DMS153 (cell line): ENCODE measurements at regions not wholly inside any gene's neighbourhood (a gene's known extent, or its start where the extent isn't known, plus 50 kb on each side); places are given as distances from the start of the nearest gene placed in this dataset.

Experiments
- DNase-seq: peaks from one replicate; lab custom pipeline; 2025; lab: John Stamatoyannopoulos, UW

DNA sequence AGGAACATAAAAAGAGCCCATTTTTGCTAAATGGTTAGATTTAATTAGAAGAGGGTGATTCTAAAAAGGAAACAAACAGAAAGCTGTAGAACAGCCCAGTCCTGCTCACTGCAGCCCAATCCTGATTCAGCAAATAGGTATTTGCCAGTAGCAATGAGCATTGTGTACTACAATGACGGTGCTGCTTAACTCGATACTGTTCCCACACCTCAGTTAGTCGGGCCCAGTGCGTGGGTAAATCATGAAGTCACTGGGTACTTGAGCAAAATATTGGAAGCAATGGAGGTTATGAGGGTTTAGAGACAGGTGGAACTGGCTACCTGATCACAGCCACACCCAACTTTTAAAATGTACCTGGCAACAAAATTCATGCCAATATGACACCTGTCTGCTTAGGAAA, 101.5 kb upstream of the ADGRL2 start:
- DNase-seq, result peak; percentile 30

DNA sequence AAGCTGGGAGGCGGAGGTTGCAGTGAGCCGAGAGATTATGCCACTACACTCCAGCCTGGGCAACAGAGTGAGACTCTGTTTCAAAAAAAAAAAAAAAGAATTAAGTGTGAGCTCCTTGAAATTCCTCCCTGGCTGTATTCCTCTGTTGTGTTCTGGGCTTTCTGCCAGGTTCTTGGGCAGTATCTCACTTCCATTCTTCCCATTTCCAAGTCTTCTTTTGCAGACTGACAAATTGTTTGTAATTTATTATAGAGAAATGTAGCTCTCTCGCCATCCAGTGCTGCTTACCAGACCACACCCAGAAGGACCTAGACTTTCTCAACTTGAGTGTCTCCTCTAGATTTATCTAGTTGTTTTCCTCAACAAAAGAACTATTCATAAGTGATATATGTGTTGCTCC, 105.0 kb upstream of the ADGRL2 start:
- no peak for DNase-seq

DNA sequence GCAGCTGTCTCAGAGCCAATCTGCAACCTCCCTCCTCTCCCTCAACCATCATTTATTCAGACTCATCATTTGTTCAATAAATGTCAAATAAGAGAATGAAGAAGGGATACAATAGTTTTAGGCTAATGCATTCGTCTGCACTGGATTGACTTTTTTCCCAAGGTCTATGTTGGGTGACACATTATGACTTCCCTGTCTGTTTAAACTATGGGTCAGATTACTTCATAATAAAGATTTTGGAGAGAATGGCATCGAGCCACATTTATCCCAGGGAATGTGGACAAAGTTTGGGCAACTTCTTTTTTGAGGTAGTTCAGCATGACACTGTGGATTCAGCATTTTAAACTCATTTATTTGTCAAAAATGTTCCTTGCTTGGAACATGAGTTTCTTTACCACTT, 107.4 kb upstream of the ADGRL2 start:
- no peak for DNase-seq

DNA sequence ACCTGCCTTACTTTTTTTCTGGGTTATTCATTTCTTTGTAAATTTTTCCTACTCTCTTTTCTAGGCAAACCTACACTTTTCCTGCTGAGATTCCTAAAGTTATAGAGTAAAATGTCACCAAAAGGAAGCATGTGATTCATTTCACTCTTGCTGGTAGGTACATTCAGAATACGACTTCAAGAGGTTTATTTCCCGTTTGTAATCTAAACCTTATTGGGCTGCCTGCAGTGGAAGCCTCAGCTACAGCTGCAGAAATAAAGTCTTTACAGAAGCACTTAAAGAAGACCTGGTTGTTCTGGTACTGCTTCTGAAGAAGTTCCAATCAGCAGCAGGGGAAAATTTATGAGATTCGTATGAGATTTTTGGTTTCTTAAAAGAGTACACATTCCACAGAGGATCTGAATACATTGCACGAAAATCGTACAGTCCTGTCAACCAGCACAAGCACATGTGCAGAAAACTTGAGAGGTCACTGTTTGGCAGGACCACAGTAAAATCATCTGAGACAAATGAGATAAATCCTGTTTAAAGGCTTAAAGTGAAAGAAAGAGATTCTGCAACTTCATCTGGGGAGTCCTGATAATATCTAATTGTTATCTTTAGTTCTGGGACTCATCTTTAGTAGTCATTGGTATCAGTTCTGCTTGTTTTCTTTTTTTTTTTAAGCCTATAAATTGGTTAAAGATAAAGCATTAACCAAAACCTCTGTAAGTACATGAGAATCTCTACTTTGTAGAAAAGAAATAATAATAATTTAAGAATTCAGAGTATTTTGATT, 109.9 kb upstream of the ADGRL2 start:
- DNase-seq, result no peak

DNA sequence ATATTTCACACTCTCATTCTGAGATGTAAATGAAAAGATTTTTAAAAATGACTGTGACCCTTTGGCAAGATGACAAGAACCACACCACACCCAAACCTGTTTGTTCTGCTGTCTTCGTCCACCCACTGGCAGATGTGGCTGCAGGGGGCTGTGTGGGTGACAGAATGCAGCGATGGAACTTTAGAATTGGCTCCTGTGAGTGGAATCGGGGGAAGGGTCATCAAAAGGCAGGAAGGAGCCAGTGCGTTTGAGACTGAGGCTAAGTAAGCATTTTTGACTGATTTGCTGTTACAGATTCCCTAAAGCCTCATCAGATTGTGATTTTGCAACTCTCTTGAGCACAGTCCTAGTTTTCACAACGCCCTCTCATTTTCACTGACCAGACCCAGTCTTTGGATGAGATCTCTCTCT, 111.2 kb upstream of the ADGRL2 start:
- no peak for DNase-seq

DNA sequence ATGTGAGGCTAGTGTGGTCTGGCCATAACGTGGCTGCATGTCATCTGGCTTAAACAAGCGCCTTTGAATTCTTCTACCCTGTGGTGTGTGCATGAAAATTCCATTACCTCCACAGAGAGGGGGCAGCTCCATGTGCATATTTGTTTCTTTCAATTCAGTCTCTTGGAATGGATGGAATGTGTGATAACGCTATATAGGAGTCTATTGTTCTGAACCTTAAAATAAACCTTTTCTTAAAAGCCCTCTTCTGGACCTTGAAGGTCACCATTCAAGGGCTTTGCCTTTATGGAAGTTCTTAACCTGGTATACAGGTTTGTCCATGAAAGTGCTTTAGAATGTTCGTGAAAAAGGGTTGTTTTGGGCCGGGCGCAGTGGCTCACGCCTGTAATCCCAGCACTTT, 118.2 kb upstream of the ADGRL2 start:
- DNase-seq, result no peak

DNA sequence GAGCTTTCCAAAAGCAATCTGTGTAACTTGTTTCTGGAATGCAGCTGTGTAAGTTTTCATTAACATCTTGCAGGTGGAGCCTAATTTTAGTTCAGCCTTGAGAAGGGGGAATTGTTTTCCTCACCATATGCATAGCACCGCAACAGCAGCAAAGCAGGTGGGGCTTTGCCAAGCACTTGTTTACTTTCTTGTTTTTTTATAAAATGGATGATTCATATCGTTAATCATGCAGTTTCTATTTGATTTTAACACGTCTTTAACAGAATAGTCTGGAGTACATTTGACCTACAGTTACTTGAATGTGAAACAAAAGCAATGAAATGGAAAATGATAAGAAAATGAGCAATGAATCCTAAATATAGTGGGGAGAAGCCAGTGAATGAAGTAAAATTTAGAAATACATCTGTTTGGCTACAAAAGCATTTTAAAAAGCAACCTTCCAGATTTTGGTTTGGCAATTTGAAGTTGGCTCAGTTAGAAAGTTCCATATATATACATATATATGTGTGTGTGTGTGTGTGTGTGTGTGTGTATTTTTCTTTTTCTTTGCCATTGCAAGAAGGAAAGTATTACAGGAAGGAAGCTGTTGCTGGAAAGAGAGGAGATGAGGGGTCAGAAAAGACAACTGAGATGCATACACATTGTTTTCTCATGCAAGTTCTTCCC, 119.0 kb upstream of the ADGRL2 start:
- DNase-seq, result no peak

DNA sequence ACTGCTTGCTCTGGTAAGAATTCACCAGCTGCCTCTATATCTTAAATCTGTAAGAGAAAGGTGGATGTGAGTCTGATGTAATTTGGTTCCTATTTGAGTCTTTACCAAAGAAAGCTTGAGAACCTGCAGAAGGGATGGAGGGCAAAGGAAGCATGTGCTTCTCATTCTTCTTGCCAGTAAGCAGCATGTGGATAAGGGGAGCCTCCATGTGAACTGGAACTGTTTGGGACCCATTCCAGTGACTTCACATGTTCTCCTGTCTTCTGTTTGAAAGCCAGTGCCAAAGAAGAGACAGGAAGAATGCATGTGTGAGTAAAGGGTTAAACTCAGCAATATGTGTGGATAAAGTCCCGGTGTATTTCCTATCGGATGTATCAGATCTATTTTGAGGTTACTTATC, 119.6 kb upstream of the ADGRL2 start:
- no peak for DNase-seq

DNA sequence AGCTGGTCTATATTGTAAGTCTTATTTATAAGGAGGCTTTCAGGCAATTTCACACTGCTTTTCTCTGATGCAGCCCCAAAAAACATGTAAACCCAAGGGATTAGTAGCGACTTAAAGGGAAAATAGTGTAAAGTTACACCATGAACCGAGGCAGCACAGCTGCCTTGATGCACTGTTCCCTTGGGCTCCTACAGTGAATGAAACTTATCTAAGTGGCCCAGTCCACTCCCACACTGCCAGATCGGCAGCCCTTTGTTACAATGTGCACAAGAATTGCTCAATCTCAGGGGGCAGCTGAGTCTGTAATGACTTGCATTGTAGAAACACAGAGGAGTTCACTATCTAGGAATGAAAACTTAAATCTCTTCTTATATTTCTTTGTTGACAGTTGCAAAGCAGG, 120.8 kb upstream of the ADGRL2 start:
- no peak for DNase-seq

DNA sequence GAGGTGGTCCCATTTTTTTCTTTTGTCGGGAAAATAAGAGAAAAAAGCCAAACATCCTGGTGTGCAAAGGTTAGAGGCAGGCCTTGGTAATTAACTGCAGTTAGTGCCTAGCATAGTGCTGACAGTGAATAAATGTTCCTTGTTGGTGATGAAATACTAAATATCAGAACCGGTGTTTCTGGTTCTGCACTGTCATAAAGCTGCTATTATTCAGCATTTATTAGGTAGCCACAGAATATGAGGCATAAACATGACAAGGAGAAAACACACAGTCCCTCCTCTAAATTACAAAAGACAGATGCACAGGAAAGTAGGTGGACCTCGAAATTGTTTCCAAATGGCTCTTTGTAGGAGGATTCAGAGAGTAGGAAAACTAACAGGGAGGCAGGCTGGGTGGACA, 122.0 kb upstream of the ADGRL2 start:
- DNase-seq, result no peak

DNA sequence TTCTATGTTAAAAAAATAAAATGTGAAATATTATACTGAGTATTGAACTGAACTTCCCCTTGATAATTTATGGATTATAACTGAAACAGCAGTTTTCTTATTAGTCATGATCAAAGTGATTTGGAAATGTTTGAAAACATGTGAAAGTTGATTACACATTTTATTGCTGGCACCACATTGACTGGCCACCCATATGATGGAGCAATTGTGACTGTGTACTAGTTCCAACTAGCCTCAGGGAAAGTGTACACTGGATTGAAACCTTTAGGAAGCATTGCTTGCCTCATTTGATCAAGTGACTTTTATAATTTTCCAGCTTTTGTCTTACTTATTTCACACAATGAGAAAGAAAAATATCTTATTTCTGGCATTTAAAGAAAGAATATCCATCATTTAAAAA, 128.0 kb upstream of the ADGRL2 start:
- no peak for DNase-seq

DNA sequence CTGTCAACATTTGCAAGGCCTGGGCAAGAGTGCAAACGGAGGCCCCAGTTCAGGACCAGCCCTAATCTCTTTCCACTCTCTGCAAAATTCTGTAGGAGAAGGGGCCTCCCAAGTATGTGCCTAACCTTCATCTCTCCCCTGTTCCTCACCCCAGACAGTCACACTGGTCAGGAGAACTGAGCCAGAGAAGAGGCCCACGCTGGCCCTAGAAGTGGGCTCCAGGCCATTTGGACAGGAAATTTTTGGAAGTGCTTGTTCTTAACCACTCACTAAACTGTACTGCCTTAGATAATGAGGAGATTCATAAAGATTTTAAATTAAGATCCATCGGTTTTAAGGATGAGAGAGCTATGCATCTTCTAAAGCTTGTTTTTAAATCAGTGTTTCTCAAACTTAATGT, 129.7 kb upstream of the ADGRL2 start:
- DNase-seq, result no peak

DNA sequence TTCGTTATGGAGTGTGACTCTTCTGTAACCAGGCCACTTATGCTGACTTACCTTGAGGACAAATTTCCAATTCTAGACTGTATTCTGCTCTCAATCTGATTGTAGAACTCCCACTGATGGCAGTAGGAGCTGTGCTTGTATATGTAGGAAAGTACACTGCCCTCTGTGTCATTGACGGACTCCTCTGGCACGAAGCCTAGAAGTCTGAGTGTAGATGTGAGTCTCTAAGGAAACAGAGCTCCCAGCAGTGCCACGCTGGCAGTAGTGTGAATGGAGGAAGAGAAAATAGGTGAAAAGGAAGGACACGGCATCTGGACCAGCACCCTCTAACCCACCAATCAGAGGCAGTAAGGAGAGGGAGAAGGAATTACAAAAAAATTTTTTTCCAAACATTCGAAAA, 130.4 kb upstream of the ADGRL2 start:
- peak; percentile 63 for DNase-seq

DNA sequence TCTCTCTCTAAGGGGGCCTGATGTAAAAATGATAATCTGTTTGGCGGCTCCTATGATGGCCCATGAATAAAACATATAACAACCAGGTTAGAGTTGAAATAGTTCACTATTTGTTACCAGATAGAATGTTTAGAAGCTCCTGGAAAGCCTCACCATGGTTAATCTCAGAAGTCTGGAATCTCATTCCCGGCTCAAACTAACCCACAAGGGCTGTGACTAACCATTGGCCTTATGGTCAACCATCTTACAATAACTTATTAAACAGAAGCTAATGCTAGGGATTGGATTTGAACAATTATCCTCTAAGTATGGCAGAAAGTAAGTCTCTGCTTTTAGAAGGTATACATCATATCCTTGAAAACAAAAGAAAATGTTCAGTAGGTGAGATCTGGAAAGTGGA, 134.1 kb upstream of the ADGRL2 start:
- no peak for DNase-seq

DNA sequence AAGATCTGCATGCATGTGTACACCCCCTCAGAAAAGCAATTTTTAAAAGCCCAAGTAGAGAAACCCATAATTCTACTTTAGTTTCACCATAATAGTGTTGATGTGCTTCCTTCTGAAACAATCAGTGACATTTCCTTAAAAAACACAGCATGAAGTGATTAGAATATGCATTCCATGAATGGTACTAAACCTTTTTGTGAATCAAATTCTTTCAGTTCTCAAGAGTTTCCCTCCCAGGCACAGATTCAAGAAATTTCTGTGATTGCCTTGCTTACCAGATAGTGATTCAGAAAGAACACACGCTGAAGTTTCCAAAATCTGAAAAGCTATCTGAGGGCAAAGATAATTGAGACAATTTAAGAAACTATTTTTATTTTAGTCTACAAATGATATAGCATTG, 136.4 kb upstream of the ADGRL2 start:
- DNase-seq, result no peak

DNA sequence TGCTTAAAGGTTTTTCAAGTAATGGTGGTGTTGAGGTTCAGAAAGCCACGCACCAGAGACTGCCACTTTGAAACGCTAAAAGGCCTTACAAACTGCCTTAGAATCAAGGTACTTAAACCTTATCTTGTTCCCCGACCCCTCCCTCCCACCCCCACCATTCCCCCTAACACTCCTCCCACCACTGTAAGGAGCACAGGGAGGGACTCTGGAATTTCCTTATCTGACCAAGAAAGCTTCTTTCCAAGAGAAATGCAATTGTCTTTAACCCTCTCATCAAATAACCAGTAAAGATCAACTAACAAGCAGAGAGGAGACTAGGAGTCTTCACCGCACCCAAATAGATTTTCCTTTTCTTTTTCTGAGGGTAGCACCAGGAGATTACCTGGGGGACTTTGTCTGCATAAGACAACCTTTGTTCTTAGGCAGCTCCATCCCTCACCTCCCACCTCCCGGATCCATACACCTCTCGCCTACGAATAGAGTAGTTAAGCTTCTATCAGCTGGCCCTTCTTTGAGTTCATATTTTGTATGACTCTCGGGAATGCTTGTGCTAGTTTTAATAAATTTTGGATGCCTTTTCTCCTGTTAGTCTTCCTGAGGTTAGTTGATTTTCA, 137.7 kb upstream of the ADGRL2 start:
- no peak for DNase-seq

DNA sequence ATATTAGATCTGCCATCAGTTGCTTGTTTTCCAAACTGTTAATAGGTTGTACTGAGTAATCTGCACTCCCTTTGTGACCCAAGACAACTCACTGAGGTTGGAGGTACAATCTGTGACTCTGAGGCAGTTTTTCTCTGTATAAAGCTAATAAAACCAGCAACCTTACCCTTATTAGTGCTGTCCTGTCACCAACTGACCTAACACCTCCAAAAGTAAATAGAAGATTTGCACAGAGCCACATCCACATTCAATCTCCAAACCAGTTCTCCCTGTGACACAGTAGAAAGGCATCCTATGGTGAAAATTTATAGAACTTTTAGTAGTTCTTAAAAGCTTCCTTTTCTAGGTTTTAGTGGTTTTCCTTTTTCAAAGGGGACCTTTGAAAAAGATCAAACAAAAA, 140.4 kb upstream of the ADGRL2 start:
- DNase-seq, result no peak

DNA sequence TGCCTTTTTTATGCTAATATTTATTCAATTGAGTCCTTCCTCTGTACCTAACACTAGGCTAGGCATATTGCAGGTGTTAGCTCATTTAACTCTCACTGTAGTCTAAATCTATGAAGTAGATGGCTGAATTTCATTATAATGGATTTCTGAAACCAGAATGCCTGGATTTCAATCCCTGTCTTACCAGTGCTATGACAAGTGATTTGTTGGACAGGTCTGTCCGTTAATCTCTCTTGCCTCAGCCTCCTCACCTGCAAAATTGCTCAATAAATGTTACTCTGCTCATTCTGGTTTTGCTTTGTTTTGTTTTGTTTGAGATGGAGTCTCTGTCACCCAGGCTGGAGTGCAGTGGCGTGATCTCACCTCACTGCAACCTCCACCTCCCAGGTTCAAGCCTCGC, 146.1 kb upstream of the ADGRL2 start:
- DNase-seq, result no peak

DNA sequence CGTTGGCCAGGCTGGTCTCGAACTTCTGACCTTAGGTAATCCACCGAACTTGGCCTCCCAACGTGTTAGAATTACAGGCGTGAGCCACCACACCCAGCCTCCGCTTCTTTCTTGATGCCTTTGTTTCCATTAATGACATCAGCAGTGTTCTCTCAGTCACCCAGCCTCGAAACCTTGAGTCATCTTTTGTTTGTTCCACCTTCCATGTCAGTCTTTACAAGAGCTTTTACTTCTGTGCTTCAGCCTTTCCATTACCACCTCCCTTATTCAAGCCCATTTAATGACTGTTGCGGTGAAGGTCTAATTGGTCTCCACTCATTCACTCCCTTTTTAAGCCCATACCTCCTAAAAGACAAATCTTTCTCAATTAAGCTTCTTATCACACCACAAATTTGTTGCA, 146.6 kb upstream of the ADGRL2 start:
- no peak for DNase-seq

DNA sequence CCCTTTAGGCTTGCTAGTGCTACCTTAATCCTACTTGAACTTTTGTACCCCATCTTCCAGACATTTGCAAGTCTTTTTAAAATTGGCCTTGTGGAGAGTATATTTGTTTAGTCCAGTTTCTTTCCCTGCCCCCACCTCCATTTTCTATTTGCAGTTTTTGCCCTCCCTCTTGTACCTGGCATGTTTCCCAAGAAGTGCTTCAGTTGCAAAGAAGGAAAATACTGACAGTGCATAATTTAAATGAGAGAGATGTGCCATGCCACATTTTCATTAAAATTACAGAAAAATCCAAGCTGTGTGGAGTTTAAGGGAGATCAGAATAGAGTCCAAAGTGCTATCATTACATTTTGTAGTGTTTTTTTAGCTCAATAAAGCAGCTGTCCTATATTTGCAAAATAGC, 150.0 kb upstream of the ADGRL2 start:
- no peak for DNase-seq

DNA sequence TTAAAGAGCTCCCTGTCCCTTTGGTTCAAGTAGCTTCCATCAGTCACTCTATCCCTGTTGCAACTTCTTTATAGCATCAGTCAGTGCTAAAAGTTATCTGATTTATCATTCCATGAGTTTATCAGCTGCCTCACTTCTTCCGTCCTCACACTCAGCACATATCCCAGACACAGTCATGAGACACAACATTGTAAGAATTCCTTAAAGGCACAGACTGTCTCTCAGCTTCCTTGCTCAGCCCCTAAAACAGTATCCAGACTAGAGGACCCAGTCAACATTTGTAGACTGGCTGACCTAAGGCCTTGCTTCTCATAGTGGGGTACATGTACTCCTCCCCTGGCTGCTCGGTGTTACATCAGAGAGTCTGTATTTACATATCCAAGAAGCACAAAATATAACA, 164.9 kb upstream of the ADGRL2 start:
- no peak for DNase-seq

DNA sequence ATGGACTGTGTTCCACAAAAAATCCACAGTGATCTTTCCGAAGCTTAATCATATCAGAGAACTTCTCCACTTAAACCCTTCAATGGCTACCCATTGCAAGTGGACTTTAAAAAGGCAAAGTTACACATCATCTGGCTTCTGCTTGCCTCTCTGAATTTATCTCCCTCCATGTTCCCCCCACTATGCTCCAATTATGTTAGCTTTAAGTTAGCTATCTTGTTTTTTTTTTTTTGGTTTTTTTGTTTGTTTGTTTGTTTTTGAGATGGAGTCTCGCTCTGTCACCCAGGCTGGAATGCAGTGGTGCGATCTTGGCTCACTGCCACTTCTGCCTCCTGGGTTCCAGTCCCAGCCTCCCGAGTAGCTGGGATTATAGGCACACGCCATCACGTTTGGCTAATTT, 166.4 kb upstream of the ADGRL2 start:
- no peak for DNase-seq

DNA sequence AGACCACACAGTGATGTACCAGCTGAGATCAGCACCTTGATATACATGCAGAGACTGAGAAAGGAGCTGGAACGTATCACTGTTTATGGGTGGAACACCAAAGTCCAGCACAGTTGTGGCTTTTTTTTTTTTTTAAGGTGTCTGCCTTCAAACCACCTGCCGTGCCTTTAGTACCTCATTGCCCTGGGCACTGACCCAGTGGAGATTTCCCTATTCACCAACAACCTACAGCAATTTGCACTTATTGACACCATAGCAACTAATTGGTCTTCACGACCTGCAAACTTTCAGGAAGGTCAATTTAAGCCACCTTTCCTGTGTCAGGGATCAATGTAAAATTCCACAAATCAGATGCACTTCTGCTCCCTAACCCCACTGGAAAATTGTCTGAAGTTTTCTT, 181.6 kb upstream of the ADGRL2 start:
- no peak for DNase-seq

DNA sequence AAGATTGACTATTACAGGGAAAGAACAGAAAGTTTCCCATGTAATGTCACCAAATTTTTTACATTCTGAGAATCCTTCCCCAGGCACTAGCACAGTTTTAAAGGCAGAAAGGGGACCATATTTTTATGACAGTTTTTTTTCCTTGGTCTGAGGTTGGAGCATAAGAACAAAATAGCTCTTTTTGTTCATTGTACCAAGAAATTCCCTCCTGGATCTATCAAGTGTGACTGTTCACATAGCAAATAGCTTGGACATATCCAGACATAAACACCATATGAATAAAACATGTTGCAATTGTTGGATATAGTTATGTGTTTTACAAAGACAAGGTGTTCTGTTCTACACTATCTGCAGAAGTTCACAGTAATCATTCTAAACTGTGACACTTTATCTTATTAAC, 182.4 kb upstream of the ADGRL2 start:
- no peak for DNase-seq
